GM18520 (cell line): ENCODE measurements at regions not wholly inside any gene's neighbourhood (a gene's known extent, or its start where the extent isn't known, plus 50 kb on each side); places are given as distances from the start of the nearest gene placed in this dataset.
A peak's percentile ranks its signal among the peaks of the same experiment; 100 is the strongest.

ENCODE experiments used
- ATAC-seq: cut with Tn5 transposase; IDR thresholded peaks from one replicate; pipeline ENCODE4 v1.9.1; 2021; ENCODE audit not compliant: unreplicated experiment

DNA sequence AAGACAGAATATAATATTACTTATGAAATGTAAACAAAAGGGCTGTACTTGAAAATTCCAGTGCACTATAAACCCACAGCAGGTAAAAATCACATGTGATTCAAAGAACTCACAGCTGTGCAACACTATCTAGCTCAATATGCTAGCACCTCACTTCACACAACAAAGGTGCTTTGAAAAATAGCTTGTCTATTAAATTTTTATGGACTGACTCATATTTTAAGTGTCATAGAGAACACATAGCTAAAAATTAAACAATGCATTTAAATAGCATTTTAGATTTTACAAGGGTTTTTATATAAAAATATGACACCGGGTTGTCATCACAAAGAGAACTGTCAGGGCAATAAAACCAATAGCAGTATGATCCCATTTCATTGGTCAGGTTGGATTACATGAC is 1390.5 kb upstream of the TENM4 start:
- ATAC-seq, result no peak

DNA sequence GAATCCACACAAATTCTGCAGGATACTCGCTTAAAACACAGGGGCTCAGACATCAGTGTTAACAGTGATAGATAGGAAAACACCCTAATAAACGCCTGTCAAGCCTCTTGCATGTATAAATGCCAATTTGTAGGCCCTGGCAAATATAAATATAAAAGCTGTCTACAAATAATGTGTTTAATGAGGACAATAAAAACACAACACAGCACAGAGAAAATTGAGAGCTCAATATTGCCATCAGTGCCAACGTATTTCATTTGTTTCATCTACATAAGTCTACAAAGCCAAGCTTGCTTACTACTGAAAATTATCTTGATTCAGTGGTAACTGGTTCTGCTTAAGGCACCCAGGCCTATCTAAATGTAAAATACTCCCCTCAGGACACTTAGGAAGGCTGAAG is 1387.0 kb upstream of the TENM4 start:
- ATAC-seq, result no peak

- no peak for ATAC-seq
Measured at GRCh38 chr11:80826808-80827207, 1386.0 kb upstream of the TENM4 start.

DNA sequence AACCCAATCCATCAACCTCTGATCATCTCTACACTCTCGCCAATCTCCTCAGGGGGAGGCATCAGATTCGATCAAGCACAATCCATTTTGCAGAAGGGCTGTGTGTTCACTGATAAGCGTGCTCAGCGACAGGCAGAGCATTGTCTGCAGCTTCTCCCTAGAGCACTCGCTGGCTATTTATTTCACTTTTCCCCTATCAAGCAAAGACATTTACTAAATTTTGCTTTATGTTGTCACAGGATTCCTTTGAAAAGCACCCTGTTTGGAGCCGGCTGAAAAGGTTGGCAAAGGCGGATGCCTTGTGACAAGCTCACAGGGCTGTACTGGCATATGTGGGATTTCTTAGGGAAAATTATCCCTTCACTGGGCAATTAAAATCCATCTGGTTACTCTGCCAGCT is 1381.5 kb upstream of the TENM4 start:
- no peak for ATAC-seq

GRCh38 chr11:80819271-80819670 is 1378.4 kb upstream of the TENM4 start:
- ATAC-seq, result no peak

DNA sequence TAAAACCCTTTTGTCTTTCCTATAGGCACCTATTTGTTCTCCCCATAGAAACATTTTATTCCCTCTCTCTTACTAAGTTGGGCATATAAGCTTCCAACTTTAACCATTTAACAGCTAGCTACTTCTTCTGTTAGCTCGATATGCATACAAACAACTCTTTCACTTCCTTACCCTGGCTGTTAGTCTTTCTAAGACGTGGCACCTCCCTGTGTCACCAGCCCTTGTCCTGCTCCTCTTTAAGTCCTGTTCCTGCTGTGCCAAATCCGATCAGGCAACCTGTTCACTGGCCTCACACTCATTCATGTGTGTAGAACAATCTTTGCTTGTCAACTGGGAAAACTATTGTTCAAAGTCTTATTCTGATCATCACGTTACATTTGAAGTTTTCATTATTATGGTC is 1376.1 kb upstream of the TENM4 start:
- no peak for ATAC-seq

DNA sequence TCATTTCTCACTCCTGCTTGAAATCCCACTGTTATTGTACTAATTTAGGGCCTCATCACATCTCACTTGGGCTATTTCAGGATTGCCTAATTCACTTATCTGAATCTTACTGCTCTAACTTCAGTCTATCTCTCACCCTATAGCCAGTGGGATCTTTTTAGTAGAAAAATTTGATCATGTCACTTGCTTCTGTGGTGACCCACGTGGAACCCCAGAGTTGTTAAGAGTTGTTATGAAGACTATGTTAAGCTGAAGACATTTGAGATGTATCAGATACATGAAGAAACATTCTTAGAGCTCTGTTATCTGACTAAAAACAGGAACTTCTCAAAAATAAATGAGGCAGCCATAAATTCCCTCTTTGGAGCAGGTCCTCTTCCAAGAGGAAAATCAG is 1375.6 kb upstream of the TENM4 start:
- ATAC-seq, result peak; percentile 20

GRCh38 chr11:80815752-80816453 is 1375.1 kb upstream of the TENM4 start:
- peak; percentile 85 for ATAC-seq

GRCh38 chr11:80814813-80815212 is 1374.0 kb upstream of the TENM4 start:
- ATAC-seq, result no peak

DNA sequence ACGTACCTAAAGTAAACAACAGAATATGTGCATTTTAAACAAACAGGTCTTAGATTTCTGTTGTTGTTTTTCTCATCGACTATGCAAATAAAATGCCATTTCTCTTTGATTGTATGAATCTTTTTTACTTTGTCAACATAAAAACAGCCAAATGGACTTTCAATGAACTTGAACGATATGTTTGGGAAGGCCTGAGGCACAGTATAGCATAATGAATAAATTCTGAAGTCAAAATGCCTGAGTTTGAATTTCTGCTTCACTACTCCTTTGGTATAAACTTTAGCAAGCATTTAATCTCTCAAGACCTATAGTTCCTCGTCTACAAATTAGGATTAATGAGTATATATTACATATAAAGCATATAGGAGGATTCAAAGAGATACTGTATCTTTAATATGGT is 1369.9 kb upstream of the TENM4 start:
- no peak for ATAC-seq

DNA sequence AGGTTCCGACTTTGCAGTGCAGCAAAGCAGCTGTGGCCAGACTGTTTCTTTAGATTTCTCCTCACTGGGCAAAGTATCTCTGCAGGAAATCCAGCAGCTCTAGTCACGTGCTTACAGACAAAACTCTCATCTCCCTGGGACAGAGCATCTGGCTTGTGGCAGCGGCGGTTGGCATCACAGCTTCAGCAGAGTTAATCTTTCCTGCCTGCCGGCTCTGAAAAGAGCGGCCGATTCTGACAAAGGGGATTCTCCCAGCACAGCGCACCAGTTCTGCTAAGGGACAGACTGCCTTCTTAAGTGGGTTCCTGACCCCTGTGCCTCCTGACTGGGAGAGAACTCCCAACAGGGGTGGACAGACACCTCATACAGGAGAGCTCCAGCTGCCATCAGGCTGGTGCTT is 1357.3 kb upstream of the TENM4 start:
- ATAC-seq, result no peak

GRCh38 chr11:80783561-80783960 is 1342.7 kb upstream of the TENM4 start:
- ATAC-seq, result no peak

DNA sequence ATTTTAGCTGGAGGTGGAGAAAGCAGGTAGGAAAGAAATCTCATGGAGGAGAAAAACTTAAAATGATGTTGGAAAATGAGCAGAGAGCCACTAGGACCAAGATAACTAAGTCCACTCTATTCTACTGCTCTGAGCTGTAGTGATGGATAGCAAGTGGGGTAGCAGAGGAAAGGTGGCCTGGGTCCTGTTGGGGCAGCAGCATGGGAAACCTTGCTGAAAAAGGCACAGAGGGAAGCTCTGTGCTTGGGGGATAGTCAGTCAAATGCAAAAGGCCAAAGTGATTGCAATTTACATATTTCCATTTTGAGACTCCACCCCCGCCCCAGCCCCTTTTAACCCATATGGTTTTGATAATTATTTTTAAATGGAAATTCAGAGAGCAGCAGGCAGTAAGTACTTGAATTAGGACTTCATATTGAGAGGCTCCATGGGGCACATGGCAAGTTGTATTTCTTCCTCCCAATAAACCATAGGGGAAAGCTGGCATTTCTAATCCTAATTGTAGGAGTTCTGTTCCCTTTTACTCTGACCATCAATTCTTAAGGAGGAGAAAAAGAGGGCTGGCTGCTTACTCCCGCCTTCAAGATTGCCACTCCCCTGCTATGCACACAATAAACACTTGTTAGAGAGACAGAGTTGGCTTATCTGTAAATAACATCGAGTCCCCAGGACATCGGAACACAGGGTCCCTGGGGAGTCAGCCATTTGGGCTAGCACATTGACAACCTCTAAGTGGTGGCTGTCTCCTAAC is 1341.5 kb upstream of the TENM4 start:
- no peak for ATAC-seq

GRCh38 chr11:80779905-80780605 is 1339.2 kb upstream of the TENM4 start:
- ATAC-seq, result no peak

- ATAC-seq, result no peak
Measured at GRCh38 chr11:80778941-80779340, 1338.1 kb upstream of the TENM4 start.

DNA sequence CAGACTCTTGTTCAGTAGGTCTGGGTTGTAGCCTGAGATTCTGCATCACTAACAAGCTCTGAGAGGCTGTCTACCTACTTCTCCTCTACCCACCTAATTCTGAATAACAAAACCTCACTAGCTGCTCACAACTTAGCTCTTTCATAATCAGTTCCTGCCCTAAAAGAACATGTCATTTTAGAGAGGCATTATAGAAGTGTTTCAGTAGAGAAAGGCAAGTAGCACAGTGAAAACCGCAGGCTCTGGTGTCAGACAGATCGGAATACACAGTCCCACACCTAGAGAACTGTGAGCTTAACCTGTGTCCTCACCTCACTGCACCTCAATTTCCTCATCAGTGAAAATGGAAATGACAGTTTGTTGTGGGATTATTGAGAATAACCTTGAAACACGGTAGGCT is 1337.6 kb upstream of the TENM4 start:
- ATAC-seq, result no peak

- ATAC-seq, result no peak
Measured at GRCh38 chr11:80773919-80774318, 1333.1 kb upstream of the TENM4 start.

GRCh38 chr11:80771017-80771416 is 1330.2 kb upstream of the TENM4 start:
- ATAC-seq, result no peak

GRCh38 chr11:80758787-80759186 is 1318.0 kb upstream of the TENM4 start:
- ATAC-seq, result no peak

DNA sequence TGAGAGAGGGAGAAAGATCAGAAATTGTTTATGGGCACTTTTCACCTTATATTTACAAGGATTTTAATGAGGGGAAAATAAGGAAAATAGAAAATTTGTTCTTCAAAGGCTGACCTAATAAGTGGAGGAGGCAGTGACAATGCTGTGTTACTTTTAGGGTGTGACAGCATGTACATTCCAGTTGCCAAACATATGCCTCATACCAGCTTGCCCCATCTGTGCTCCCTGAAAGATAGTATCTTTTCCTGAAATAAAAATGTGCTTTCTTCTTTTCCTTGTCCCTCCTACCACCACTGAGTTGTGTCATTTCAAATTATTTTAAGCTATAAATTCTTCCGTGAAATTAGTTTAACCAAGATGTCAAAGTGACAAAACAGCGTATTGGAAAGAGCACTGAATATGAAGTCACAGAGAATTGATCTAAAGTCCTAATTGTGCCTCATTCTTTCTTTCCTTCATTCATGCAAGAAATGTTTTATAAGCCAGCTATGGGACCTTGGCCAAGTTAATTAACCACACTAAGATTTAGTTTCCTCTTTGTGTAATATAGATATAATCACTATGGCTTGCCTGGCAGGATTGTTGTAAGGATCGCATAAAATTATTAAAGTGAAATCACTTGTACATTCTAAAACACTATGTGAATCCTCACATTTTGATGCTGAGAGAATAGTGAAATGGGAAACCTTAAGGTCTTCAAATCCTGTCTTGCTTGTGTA is 1307.5 kb upstream of the TENM4 start:
- ATAC-seq, result no peak

GRCh38 chr11:80746300-80746699 is 1305.5 kb upstream of the TENM4 start:
- ATAC-seq, result no peak
